LHCN-M2 (cell line): ENCODE measurements at regions not wholly inside any gene's neighbourhood (a gene's known extent, or its start where the extent isn't known, plus 50 kb on each side); places are given as distances from the start of the nearest gene placed in this dataset.

Experiments used
- DNase-seq: peaks from one replicate; pipeline ENCODE4 v3.0.0-alpha.2; 2012; ENCODE audit warnings: low read depth

- no peak for DNase-seq
These were observed 545.8 kb upstream of the ADAMTS9 start for GRCh38 chr3:65233561-65233960.

- DNase-seq, result no peak
These were observed 543.7 kb upstream of the ADAMTS9 start for GRCh38 chr3:65231544-65231943.

- no peak for DNase-seq
These were observed 542.7 kb upstream of the ADAMTS9 start for GRCh38 chr3:65230261-65231139.

- DNase-seq, result no peak
These were observed 538.5 kb upstream of the ADAMTS9 start for GRCh38 chr3:65226287-65226686.

GRCh38 chr3:65210026-65210814 is 522.4 kb upstream of the ADAMTS9 start:
- DNase-seq, result peak; percentile 16

GRCh38 chr3:65202395-65202794 is 514.6 kb upstream of the ADAMTS9 start:
- no peak for DNase-seq

GRCh38 chr3:65201926-65202325 is 514.1 kb upstream of the ADAMTS9 start:
- no peak for DNase-seq

GRCh38 chr3:65200310-65200970 is 512.6 kb upstream of the ADAMTS9 start:
- no peak for DNase-seq

GRCh38 chr3:65196663-65197062 is 508.9 kb upstream of the ADAMTS9 start:
- DNase-seq, result no peak

GRCh38 chr3:65195211-65196006 is 507.6 kb upstream of the ADAMTS9 start:
- DNase-seq, result no peak

- no peak for DNase-seq
These were observed 506.9 kb upstream of the ADAMTS9 start for GRCh38 chr3:65194744-65195143.

GRCh38 chr3:65194047-65194714 is 506.4 kb upstream of the ADAMTS9 start:
- no peak for DNase-seq

GRCh38 chr3:65193531-65193930 is 505.7 kb upstream of the ADAMTS9 start:
- no peak for DNase-seq

GRCh38 chr3:65190111-65190510 is 502.3 kb upstream of the ADAMTS9 start:
- no peak for DNase-seq

- no peak for DNase-seq
These were observed 498.5 kb upstream of the ADAMTS9 start for GRCh38 chr3:65186268-65186667.

- no peak for DNase-seq
These were observed 494.9 kb upstream of the ADAMTS9 start for GRCh38 chr3:65182682-65183081.

GRCh38 chr3:65182085-65182484 is 494.3 kb upstream of the ADAMTS9 start:
- no peak for DNase-seq

GRCh38 chr3:65181391-65181871 is 493.6 kb upstream of the ADAMTS9 start:
- DNase-seq, result peak; percentile 21

- DNase-seq, result peak; percentile 78
These were observed 490.9 kb upstream of the ADAMTS9 start for GRCh38 chr3:65178703-65179102.

GRCh38 chr3:65177960-65178376 is 490.2 kb upstream of the ADAMTS9 start:
- peak; percentile 83 for DNase-seq

GRCh38 chr3:65174713-65175112 is 486.9 kb upstream of the ADAMTS9 start:
- DNase-seq, result no peak
